ENCODE measurements at regions not wholly inside any gene's neighbourhood (a gene's known extent, or its start where the extent isn't known, plus 50 kb on each side); places are given as distances from the start of the nearest gene placed in this dataset.

DNA sequence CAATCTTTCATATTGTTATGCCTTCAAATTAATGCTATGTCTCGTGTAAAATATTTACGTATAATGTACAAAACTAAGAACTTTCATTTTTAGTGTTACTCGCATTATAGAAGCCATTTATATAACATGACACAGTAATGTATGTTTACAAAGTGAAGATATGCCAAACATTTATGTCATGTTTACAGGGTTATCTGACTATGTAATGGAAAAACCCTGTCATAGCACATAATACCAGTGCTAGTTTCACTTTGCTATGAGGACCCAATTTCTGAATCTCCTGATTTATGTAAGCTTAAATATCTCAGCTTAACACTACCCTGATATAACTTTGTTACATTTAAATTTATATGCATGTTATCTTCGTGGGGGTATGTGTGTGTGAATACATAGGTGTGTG lies 233.1 kb downstream of the FAT4 start:
- TF ChIP-seq, protein P1, sequence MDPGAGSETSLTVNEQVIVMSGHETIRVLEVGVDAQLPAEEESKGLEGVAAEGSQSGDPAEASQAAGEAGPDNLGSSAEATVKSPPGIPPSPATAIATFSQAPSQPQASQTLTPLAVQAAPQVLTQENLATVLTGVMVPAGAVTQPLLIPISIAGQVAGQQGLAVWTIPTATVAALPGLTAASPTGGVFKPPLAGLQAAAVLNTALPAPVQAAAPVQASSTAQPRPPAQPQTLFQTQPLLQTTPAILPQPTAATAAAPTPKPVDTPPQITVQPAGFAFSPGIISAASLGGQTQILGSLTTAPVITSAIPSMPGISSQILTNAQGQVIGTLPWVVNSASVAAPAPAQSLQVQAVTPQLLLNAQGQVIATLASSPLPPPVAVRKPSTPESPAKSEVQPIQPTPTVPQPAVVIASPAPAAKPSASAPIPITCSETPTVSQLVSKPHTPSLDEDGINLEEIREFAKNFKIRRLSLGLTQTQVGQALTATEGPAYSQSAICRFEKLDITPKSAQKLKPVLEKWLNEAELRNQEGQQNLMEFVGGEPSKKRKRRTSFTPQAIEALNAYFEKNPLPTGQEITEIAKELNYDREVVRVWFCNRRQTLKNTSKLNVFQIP (CRISPR knock-in tag; IDR thresholded peaks at IDR 0.05; ENCODE audit: borderline replicate concordance, low read depth): no peak
- TF ChIP-seq TOX (CRISPR knock-in tag; IDR thresholded peaks at IDR 0.05; ENCODE audit: borderline replicate concordance) (no peak), TCF4 (CRISPR knock-in tag; IDR thresholded peaks at IDR 0.05; ENCODE audit: borderline replicate concordance) (no peak), GLIS3 (CRISPR knock-in tag; IDR thresholded peaks at IDR 0.05) (no peak), RARB (CRISPR knock-in tag; IDR thresholded peaks at IDR 0.05) (no peak), ESRRG (CRISPR knock-in tag; IDR thresholded peaks at IDR 0.05) (no peak), ZFP30 (CRISPR knock-in tag; IDR thresholded peaks at IDR 0.05) (no peak), SNAI2 (CRISPR knock-in tag; IDR thresholded peaks at IDR 0.05) (no peak), PPARA (CRISPR knock-in tag; IDR thresholded peaks at IDR 0.05; ENCODE audit: borderline replicate concordance) (no peak)
- TF ChIP-seq, protein P2, sequence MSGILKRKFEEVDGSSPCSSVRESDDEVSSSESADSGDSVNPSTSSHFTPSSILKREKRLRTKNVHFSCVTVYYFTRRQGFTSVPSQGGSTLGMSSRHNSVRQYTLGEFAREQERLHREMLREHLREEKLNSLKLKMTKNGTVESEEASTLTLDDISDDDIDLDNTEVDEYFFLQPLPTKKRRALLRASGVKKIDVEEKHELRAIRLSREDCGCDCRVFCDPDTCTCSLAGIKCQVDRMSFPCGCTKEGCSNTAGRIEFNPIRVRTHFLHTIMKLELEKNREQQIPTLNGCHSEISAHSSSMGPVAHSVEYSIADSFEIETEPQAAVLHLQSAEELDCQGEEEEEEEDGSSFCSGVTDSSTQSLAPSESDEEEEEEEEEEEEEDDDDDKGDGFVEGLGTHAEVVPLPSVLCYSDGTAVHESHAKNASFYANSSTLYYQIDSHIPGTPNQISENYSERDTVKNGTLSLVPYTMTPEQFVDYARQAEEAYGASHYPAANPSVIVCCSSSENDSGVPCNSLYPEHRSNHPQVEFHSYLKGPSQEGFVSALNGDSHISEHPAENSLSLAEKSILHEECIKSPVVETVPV (CRISPR knock-in tag; IDR thresholded peaks at IDR 0.05): no peak
- TF ChIP-seq, protein P3, sequence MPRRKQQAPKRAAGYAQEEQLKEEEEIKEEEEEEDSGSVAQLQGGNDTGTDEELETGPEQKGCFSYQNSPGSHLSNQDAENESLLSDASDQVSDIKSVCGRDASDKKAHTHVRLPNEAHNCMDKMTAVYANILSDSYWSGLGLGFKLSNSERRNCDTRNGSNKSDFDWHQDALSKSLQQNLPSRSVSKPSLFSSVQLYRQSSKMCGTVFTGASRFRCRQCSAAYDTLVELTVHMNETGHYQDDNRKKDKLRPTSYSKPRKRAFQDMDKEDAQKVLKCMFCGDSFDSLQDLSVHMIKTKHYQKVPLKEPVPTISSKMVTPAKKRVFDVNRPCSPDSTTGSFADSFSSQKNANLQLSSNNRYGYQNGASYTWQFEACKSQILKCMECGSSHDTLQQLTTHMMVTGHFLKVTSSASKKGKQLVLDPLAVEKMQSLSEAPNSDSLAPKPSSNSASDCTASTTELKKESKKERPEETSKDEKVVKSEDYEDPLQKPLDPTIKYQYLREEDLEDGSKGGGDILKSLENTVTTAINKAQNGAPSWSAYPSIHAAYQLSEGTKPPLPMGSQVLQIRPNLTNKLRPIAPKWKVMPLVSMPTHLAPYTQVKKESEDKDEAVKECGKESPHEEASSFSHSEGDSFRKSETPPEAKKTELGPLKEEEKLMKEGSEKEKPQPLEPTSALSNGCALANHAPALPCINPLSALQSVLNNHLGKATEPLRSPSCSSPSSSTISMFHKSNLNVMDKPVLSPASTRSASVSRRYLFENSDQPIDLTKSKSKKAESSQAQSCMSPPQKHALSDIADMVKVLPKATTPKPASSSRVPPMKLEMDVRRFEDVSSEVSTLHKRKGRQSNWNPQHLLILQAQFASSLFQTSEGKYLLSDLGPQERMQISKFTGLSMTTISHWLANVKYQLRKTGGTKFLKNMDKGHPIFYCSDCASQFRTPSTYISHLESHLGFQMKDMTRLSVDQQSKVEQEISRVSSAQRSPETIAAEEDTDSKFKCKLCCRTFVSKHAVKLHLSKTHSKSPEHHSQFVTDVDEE (CRISPR knock-in tag; IDR thresholded peaks at IDR 0.05): no peak
- ATAC-seq: no peak

DNA sequence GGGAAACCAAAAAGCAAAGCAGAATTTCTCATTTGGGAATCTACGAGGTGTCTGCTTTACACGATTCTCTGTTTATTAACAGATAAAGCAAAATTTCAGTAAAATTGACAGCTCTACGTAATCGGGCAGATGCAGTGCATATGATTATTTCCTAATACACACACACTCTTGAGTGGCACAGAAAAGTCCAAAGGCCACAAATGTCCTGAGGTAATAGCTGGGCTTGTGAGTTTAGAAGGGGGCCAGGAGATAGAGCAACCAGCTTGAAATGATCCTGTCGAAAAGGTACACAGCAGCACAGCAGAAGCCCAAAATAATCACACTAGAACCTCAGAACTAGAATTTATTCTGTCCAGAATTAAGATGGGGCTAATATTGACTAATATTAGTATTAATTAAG lies 236.0 kb downstream of the FAT4 start:
- no peak for TF ChIP-seq CSDC2 (CRISPR knock-in tag; IDR thresholded peaks at IDR 0.05)
- TF ChIP-seq, protein P2 (CRISPR knock-in tag; IDR thresholded peaks at IDR 0.05): no peak
- no peak for TF ChIP-seq OSR1 (CRISPR knock-in tag; IDR thresholded peaks at IDR 0.05)
- no peak for TF ChIP-seq SNAI2 (CRISPR knock-in tag; IDR thresholded peaks at IDR 0.05)
- TF ChIP-seq ZNF8 (CRISPR knock-in tag; IDR thresholded peaks at IDR 0.05): no peak
- TF ChIP-seq ARNTL (CRISPR knock-in tag; IDR thresholded peaks at IDR 0.05; ENCODE audit: borderline replicate concordance, low read depth): no peak
- no peak for TF ChIP-seq ZFP30 (CRISPR knock-in tag; IDR thresholded peaks at IDR 0.05)
- TF ChIP-seq ESRRG (CRISPR knock-in tag; IDR thresholded peaks at IDR 0.05): no peak
- TF ChIP-seq, protein P4, sequence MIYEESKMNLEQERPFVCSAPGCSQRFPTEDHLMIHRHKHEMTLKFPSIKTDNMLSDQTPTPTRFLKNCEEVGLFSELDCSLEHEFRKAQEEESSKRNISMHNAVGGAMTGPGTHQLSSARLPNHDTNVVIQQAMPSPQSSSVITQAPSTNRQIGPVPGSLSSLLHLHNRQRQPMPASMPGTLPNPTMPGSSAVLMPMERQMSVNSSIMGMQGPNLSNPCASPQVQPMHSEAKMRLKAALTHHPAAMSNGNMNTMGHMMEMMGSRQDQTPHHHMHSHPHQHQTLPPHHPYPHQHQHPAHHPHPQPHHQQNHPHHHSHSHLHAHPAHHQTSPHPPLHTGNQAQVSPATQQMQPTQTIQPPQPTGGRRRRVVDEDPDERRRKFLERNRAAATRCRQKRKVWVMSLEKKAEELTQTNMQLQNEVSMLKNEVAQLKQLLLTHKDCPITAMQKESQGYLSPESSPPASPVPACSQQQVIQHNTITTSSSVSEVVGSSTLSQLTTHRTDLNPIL (CRISPR knock-in tag; IDR thresholded peaks at IDR 0.05; ENCODE audit: low read depth): no peak
- no peak for TF ChIP-seq TCF4 (CRISPR knock-in tag; IDR thresholded peaks at IDR 0.05; ENCODE audit: borderline replicate concordance)
- no peak for TF ChIP-seq ISL1 (CRISPR knock-in tag; IDR thresholded peaks at IDR 0.05)
- TF ChIP-seq TOX (CRISPR knock-in tag; IDR thresholded peaks at IDR 0.05; ENCODE audit: borderline replicate concordance): no peak
- TF ChIP-seq, protein P3 (CRISPR knock-in tag; IDR thresholded peaks at IDR 0.05): no peak
- no peak for ATAC-seq

DNA sequence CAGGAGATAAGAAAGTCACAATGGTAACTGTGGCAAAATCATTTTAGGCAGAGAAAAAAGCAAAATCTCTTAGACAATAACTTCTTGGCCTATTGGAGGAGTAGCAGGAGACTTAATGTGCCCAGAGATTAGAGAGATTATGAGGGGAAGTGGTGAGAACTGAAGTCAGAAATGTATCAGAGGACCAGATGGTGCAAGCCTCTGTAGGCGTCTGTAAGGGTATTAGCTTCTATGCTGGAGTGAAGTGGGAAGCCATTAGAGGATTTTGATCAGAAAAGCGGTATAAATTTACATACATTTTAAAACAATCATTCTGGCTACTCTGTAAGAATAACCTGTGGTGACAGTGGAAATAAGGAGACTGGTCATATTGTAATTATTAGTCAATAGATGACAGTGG lies 236.7 kb downstream of the FAT4 start:
- ATAC-seq: no peak
- TF ChIP-seq TOX (CRISPR knock-in tag; IDR thresholded peaks at IDR 0.05; ENCODE audit: borderline replicate concordance) (no peak), ZNF565 (CRISPR knock-in tag; conservative IDR thresholded peaks at IDR 0.05; ENCODE audit: low read depth) (no peak), GLIS3 (CRISPR knock-in tag; IDR thresholded peaks at IDR 0.05) (no peak), ISL1 (CRISPR knock-in tag; IDR thresholded peaks at IDR 0.05) (no peak), ZC3H10 (CRISPR knock-in tag; IDR thresholded peaks at IDR 0.05) (no peak), PPARA (CRISPR knock-in tag; IDR thresholded peaks at IDR 0.05; ENCODE audit: borderline replicate concordance) (no peak), ZFP3 (CRISPR knock-in tag; IDR thresholded peaks at IDR 0.05) (no peak), CSDC2 (CRISPR knock-in tag; IDR thresholded peaks at IDR 0.05) (no peak), ZNF70 (CRISPR knock-in tag; IDR thresholded peaks at IDR 0.05) (no peak), BACH2 (CRISPR knock-in tag; IDR thresholded peaks at IDR 0.05; ENCODE audit: borderline replicate concordance) (no peak), ZFP30 (CRISPR knock-in tag; IDR thresholded peaks at IDR 0.05) (no peak)
- TF ChIP-seq, protein P3 (CRISPR knock-in tag; IDR thresholded peaks at IDR 0.05): no peak
